Prostate gland (tissue), 2 donors: ENCODE measurements at regions not wholly inside any gene's neighbourhood (a gene's known extent, or its start where the extent isn't known, plus 50 kb on each side); places are given as distances from the start of the nearest gene placed in this dataset.

Experiments used
- DNase-seq: peaks from one replicate; pipeline ENCODE4 v3.0.0-alpha.2; 2019; ENCODE audit warnings: low spot score
- H3K27ac ChIP-seq, 2 donors: fragments of 200-600 bp; sonication (generic); 2 replicates each; pipeline ENCODE4 v1.5.1; 2017 to 2019
- H3K27me3 ChIP-seq: fragments of 200-600 bp; sonication (generic); replicated peaks from 2 replicates; pipeline ENCODE4 v1.5.1; 2019; ENCODE audit not compliant: insufficient read depth
- H3K36me3 ChIP-seq, 2 donors: fragments of 200-600 bp; sonication (generic); 1 replicate in 1 of 2; 2 replicates in 1 of 2; pipeline versions ENCODE4 v1.5.1 to v1.8.1; 2017 to 2019
- H3K4me1 ChIP-seq: fragments of 200-600 bp; sonication (generic); replicated peaks from 2 replicates; pipeline ENCODE4 v1.5.1; 2019
- H3K4me3 ChIP-seq, 2 donors: fragments of 200-600 bp; sonication (generic); 2 replicates each; pipeline ENCODE4 v1.5.1; 2017 to 2019
- H3K9me3 ChIP-seq: fragments of 200-600 bp; sonication (generic); 2 replicates; pipeline ENCODE4 v1.5.1; 2017
- CTCF ChIP-seq, 4 experiments: fragments of 200-600 bp in 2 of 4; fragments of 450-650 bp in 2 of 4; sonication (generic) in 2 of 4; IDR thresholded peaks; 1 replicate in 3 of 4; 2 replicates in 1 of 4; pipeline ENCODE4 v1.5.1; 2016 to 2019; ENCODE audit warnings: antibody characterized with exemption in 4 of 4, mild to moderate bottlenecking in 2 of 4, moderate library complexity in 2 of 4
- POLR2A ChIP-seq: fragments of 450-650 bp; IDR thresholded peaks from one replicate; pipeline ENCODE4 v1.6.1; 2016; ENCODE audit warnings: antibody characterized with exemption, mild to moderate bottlenecking
- POLR2AphosphoS5 ChIP-seq: sonication (generic); formaldehyde crosslinking; IDR thresholded peaks from one replicate; pipeline ENCODE4 v1.6.1; 2017; ENCODE audit warnings: antibody characterized with exemption
- WGBS: methylation state at CpG from one replicate; pipeline ENCODE4 v1.1.5; 2018; 5-methylcytosine and 5-hydroxymethylcytosine counted together
- intact Hi-C: fragments of 100-400 bp; cut with DNase I; formaldehyde crosslinking; loops from one replicate; pipeline ENCODE4 v1.14.2; 2022

DNA sequence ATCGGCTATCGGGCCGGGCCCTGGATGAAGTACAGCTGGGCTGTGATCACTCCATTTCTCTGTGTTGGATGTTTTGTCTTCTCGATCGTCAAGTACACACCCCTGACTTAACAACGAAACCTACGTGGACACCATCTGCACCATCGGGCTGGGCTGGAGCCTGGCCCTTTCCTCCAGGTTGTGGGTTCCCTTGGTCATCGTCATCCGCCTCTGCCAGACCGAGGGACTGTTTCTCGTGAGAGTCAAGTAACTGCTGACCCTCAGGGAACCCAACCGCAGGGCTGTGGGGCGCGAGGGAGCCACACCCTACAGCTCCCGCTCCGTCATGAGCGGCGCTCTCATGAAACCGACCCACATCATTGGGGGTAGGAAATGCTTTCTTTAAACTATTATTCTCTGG, 842.4 kb upstream of the TMPRSS15 start:
- DNase-seq, result no peak
- WGBS, result 96% methylated on average over 20 of the region's 20 CpGs
- Histone ChIP-seq H3K27me3 (no peaks in the 10 kb centered on the region), H3K4me3 (no peak overlapping the region), H3K4me1 (no peaks in the 10 kb centered on the region), H3K36me3 (no peaks in the 10 kb centered on the region), H3K27ac (no peak overlapping the region), H3K9me3 (no peaks in the 10 kb centered on the region)
- TF ChIP-seq POLR2AphosphoS5, result no peak
- TF ChIP-seq POLR2A, result no peak
- TF ChIP-seq CTCF (IDR thresholded peaks at IDR 0.05), result no peak
- intact Hi-C loops, result no loop called here

DNA sequence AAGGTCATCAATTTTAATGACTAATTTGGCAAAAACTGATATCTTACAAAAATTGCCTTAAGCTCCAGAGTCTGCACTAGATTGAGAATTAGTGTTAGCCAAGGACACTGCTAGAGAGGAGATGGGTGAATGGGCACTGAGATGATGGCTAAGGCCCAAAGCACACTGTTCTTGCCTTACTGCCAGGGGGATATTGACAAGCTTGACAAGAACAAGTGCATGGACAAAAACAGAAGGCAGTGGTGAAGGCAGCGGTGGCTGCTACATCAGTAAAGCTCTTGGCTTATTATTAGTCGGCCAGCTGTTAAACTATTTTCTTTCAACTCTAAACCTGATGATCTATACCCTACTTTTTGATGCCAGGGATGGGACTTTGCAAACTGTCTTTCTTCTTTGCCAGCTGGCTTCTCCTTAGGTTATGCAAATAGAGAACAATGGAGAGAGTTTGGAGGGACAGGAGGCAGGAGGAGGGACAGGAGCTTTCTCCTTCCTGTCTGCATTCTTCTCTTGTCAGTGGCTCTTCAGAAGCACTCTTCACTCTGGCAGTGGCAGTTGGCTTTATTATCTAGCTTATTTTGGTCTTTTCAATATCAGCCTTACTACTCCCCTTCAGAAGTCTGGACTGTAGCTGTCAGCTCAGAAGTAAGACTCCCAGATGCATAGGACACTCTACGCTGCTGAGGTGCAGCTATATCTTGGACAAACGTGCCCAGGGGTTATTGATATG, 853.5 kb upstream of the TMPRSS15 start:
- Histone ChIP-seq H3K9me3 (no peaks in the 10 kb centered on the region), H3K4me3 (no peak overlapping the region), H3K27ac (no peak overlapping the region), H3K27me3 (no peaks in the 10 kb centered on the region), H3K4me1 (no peaks in the 10 kb centered on the region), H3K36me3 (no peaks in the 10 kb centered on the region)
- DNase-seq, result no peak
- TF ChIP-seq POLR2A (no peak), CTCF (IDR thresholded peaks at IDR 0.05) (no peak), POLR2AphosphoS5 (no peak)
- intact Hi-C loops, result no loop called here
- 71% methylated on average over 4 of the region's 4 CpGs for WGBS

GRCh38 chr21:19261731-19262376, 858.3 kb upstream of the TMPRSS15 start:
- Histone ChIP-seq H3K36me3 (no peaks in the 10 kb centered on the region), H3K27ac (no peak overlapping the region), H3K4me3 (no peak overlapping the region), H3K27me3 (no peaks in the 10 kb centered on the region), H3K9me3 (no peaks in the 10 kb centered on the region), H3K4me1 (no peaks in the 10 kb centered on the region)
- no peak for TF ChIP-seq POLR2A
- no peak for TF ChIP-seq CTCF (IDR thresholded peaks at IDR 0.05)
- TF ChIP-seq POLR2AphosphoS5, result no peak
- intact Hi-C loops, result no loop called here
- DNase-seq, result no peak
- 89% methylated on average over 10 of the region's 10 CpGs for WGBS

DNA sequence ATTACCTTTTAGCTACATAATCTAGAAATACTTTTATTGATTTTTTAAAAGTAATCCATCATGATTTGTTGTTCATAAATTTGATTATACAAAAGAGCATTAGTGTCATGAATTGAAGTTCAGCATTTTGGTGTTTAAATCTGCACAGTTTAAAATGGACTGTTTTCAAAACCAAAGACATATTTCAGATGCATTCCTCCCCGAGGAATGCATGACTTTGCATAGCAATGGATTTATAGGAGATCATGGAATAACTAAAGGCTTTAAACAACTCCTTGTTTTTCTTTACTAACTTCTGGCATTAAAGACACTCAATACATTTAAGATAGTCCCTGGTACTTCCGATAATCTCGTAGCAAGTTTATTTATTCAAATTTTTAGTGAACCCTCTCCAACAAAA, 863.1 kb upstream of the TMPRSS15 start:
- 63% methylated on average over 3 of the region's 3 CpGs for WGBS
- Histone ChIP-seq H3K9me3 (no peaks in the 10 kb centered on the region), H3K4me3 (no peak overlapping the region), H3K27me3 (no peaks in the 10 kb centered on the region), H3K27ac (no peak overlapping the region), H3K36me3 (no peaks in the 10 kb centered on the region), H3K4me1 (no peaks in the 10 kb centered on the region)
- TF ChIP-seq POLR2AphosphoS5 (no peak), POLR2A (no peak), CTCF (IDR thresholded peaks at IDR 0.05) (no peak)
- intact Hi-C loops, result no loop called here
- DNase-seq, result no peak

DNA sequence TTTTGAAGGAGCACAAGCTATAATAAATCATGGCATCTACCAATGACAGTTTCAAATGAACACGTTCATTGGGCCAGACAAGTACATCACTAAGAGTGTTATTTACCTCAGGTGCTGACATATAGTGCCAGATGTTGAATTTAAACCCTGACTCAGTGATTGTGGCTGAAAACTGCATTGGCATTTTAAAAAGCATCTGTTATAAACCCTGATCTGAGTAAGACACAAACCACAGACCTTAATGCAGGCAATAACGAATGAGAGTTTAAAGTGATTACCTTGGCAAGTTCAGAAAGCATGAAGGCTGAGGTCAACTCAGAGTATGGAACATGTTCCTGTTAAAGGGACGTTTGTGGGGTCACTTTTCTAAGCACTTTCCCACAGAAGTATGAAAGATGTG, 865.1 kb upstream of the TMPRSS15 start:
- 53% methylated on average over 3 of the region's 3 CpGs for WGBS

More for the DNA sequence above, 865.1 kb upstream of the TMPRSS15 start:
- TF ChIP-seq CTCF (IDR thresholded peaks at IDR 0.05), result no peak
- no peak for TF ChIP-seq POLR2A
- TF ChIP-seq POLR2AphosphoS5, result no peak
- Histone ChIP-seq H3K9me3 (no peaks in the 10 kb centered on the region), H3K36me3 (no peaks in the 10 kb centered on the region), H3K4me1 (no peaks in the 10 kb centered on the region), H3K4me3 (no peak overlapping the region), H3K27ac (no peak overlapping the region), H3K27me3 (no peaks in the 10 kb centered on the region)
- intact Hi-C loops, result no loop called here
- DNase-seq, result no peak
